Hematopoietic multipotent progenitor cell (in vitro differentiated cells): ENCODE measurements at regions not wholly inside any gene's neighbourhood (a gene's known extent, or its start where the extent isn't known, plus 50 kb on each side); places are given as distances from the start of the nearest gene placed in this dataset.
"Not testable (repeated sequence)": the region's sequence is repeated elsewhere in the genome, so short reads cannot be mapped to it uniquely, and the experiment has no call there.

Experiments used
- DNase-seq, 3 donors: peaks; one replicate each; pipeline ENCODE4 v3.0.0-alpha.2; 2011 to 2015; ENCODE audit warnings: low read depth in 2 of 3, low spot score in 2 of 3

GRCh38 chr6:137653706-137654059 is 159.5 kb upstream of the OLIG3 start:
- DNase-seq: no peak

GRCh38 chr6:137654365-137654981 is 160.3 kb upstream of the OLIG3 start:
- DNase-seq: no peak

GRCh38 chr6:137655291-137655690 is 161.1 kb upstream of the OLIG3 start:
- no peak for DNase-seq

GRCh38 chr6:137656735-137657134 is 162.5 kb upstream of the OLIG3 start:
- DNase-seq: no peak

GRCh38 chr6:137657351-137657911 is 163.2 kb upstream of the OLIG3 start:
- DNase-seq: no peak

GRCh38 chr6:137658287-137658686 is 164.1 kb upstream of the OLIG3 start:
- no peak for DNase-seq

GRCh38 chr6:137659871-137660270 is 165.7 kb upstream of the OLIG3 start:
- DNase-seq: no peak

- DNase-seq: no peak
Measured at GRCh38 chr6:137660296-137660731, 166.1 kb upstream of the OLIG3 start.

GRCh38 chr6:137661601-137662000 is 167.4 kb upstream of the OLIG3 start:
- DNase-seq: peak; percentile 6 to 56 (median 36)

GRCh38 chr6:137664183-137664582 is 170.0 kb upstream of the OLIG3 start:
- no peak for DNase-seq

- no peak for DNase-seq
Measured at GRCh38 chr6:137665342-137665934, 171.2 kb upstream of the OLIG3 start.

GRCh38 chr6:137666202-137666774 is 172.1 kb upstream of the OLIG3 start:
- peak in 1 of 3 donors; percentile 29 for DNase-seq

GRCh38 chr6:137673603-137674002 is 179.4 kb upstream of the OLIG3 start:
- no peak for DNase-seq

- DNase-seq: no peak
Measured at GRCh38 chr6:137676888-137677287, 182.7 kb upstream of the OLIG3 start.

- peak in 1 of 3 donors; percentile 43 for DNase-seq
Measured at GRCh38 chr6:137677709-137678108, 183.5 kb upstream of the OLIG3 start.

GRCh38 chr6:137678451-137678850 is 184.3 kb upstream of the OLIG3 start:
- no peak for DNase-seq

- peak in 2 of 3 donors; percentile 17 to 52 for DNase-seq
Measured at GRCh38 chr6:137680705-137681346, 186.2 kb upstream of the TNFAIP3 start.

GRCh38 chr6:137681445-137682009 is 185.5 kb upstream of the TNFAIP3 start:
- DNase-seq: no peak

- DNase-seq: not testable (repeated sequence)
Measured at GRCh38 chr6:137682658-137683057, 184.4 kb upstream of the TNFAIP3 start.

GRCh38 chr6:137683916-137684315 is 183.1 kb upstream of the TNFAIP3 start:
- no peak for DNase-seq

GRCh38 chr6:137685798-137686375 is 181.2 kb upstream of the TNFAIP3 start:
- DNase-seq: no peak
